Ascending aorta (tissue), 2 donors: ENCODE measurements at regions not wholly inside any gene's neighbourhood (a gene's known extent, or its start where the extent isn't known, plus 50 kb on each side); places are given as distances from the start of the nearest gene placed in this dataset.

Experiments used
- DNase-seq, 2 donors: peaks; one replicate each; pipeline ENCODE4 v3.0.0-alpha.2; 2019; ENCODE audit warnings: low spot score in 2 of 2
- H3K27ac ChIP-seq, 2 donors: fragments of 200-600 bp; sonication (generic); one replicate each; pipeline ENCODE4 v1.5.1; 2016 to 2017; ENCODE audit warnings: mild to moderate bottlenecking in 1 of 2
- H3K27me3 ChIP-seq: fragments of 200-600 bp; sonication (generic); one replicate; pipeline ENCODE4 v1.5.1; 2017
- H3K36me3 ChIP-seq, 2 donors: fragments of 200-600 bp; sonication (generic); one replicate each; pipeline ENCODE4 v1.5.1; 2016
- H3K4me1 ChIP-seq, 2 donors: fragments of 200-600 bp; sonication (generic); one replicate each; pipeline ENCODE4 v1.5.1; 2016 to 2017; ENCODE audit warnings: mild to moderate bottlenecking in 1 of 2
- H3K4me3 ChIP-seq, 2 donors: fragments of 200-600 bp; sonication (generic); one replicate each; pipeline ENCODE4 v1.5.1; 2016 to 2017; ENCODE audit warnings: mild to moderate bottlenecking in 1 of 2
- H3K9me3 ChIP-seq, 2 donors: fragments of 200-600 bp; sonication (generic); one replicate each; pipeline ENCODE4 v1.5.1; 2016
- intact Hi-C: fragments of 100-400 bp; cut with DNase I; formaldehyde crosslinking; loops from one replicate; pipeline ENCODE4 v1.15.1; 2023
- TF ChIP-seq, protein P1 (sequence below), 3 experiments: fragments of 200-600 bp in 2 of 3; fragments of 450-650 bp in 1 of 3; sonication (generic) in 2 of 3; IDR thresholded peaks; one replicate each; pipeline ENCODE4 v1.5.1; 2016 to 2019; ENCODE audit warnings: antibody characterized with exemption in 3 of 3, mild to moderate bottlenecking in 1 of 3, moderate library complexity in 1 of 3

DNA sequence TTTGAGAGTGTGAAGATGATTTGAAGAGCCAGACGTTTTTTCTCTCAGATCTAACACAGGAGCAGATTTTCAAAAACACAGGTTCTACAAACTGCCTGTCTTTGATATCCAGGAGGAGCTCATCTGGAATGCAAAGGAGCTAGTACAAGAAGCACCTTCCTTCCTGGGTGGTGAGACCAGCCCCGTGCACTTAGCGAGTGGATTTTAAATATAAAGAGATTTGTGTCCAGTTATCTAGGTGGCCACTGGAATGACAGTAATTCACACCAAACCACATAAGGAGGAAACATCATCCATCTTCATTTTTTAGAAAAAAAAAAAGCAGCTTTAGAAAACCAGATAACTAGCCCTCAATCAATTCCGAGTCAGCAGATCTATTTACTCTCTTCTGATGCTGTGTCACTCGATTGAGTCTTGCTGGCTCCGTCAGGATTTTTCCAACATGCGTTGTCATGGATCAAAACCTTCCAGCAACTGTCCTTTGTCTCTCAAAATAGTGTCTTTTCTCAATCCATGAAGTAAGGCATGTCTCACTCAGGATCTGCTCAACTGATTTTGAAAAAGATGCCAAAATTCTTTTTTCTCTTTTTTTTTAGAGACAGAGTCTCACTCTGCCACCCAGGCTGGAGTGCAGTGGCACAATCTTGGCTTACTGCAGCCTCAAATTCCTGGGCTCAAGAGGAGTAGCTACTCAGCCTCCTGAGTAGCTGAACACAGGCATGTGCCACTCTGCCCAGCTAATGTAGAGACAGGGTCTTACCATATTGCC, 451.2 kb upstream of the PSMD7 start:
- Histone ChIP-seq H3K9me3 (no peaks in the 10 kb centered on the region), H3K27ac (no peak overlapping the region), H3K4me3 (no peak overlapping the region), H3K4me1 (no peaks in the 10 kb centered on the region), H3K36me3 (no peaks in the 10 kb centered on the region), H3K27me3 (no peaks in the 10 kb centered on the region)
- TF ChIP-seq, protein P1, sequence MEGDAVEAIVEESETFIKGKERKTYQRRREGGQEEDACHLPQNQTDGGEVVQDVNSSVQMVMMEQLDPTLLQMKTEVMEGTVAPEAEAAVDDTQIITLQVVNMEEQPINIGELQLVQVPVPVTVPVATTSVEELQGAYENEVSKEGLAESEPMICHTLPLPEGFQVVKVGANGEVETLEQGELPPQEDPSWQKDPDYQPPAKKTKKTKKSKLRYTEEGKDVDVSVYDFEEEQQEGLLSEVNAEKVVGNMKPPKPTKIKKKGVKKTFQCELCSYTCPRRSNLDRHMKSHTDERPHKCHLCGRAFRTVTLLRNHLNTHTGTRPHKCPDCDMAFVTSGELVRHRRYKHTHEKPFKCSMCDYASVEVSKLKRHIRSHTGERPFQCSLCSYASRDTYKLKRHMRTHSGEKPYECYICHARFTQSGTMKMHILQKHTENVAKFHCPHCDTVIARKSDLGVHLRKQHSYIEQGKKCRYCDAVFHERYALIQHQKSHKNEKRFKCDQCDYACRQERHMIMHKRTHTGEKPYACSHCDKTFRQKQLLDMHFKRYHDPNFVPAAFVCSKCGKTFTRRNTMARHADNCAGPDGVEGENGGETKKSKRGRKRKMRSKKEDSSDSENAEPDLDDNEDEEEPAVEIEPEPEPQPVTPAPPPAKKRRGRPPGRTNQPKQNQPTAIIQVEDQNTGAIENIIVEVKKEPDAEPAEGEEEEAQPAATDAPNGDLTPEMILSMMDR (IDR thresholded peaks at IDR 0.05), result no peak
- intact Hi-C loops, result no loop called here
- no peak for DNase-seq

DNA sequence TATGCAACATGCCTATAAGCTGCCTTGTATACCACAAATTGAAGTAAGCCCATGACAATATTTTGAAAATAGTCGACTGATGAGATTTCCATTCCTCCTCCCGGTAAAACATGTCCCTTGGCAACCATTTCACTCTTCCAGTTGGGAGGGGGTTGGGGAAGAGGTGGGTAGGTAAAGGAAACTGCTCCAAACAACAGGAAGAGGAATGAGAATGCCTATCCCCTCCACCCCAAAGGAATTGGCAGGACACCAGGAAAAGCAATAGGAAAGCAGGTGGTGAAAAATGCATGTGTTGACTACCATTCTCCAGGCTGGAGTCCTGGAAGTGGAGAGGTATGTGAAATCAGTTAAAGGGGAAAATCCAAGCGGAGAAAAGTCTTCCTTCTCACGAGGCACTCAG, 455.9 kb upstream of the PSMD7 start:
- no peak overlapping the region for H3K4me3 ChIP-seq
- H3K27me3 ChIP-seq, result no peaks in the 10 kb centered on the region
- DNase-seq, result no peak
- no peaks in the 10 kb centered on the region for H3K36me3 ChIP-seq
- H3K9me3 ChIP-seq, result no peaks in the 10 kb centered on the region
- intact Hi-C loops, result no loop called here
- no peak overlapping the region for H3K27ac ChIP-seq
- TF ChIP-seq, protein P1 (IDR thresholded peaks at IDR 0.05), result no peak
- no peaks in the 10 kb centered on the region for H3K4me1 ChIP-seq

DNA sequence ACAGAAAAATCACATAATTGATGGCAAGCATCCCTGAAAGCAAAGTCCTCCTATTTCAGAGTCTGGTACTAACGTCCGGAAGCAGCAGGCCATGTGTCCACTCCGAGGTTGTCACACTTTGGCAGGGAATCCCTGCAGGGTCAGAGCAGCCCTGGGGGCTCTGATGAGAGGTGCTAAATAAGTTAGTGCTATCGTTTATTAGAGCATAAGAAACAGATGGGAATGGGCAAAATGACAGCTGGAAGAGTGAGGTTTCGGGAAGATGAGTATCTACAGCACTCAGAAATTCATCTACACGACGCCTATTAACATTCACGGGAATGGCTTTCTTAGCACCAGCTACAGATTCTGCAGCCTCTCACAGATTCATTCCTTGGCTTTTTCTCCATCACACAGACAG, 465.4 kb upstream of the PSMD7 start:
- Histone ChIP-seq H3K27me3 (no peaks in the 10 kb centered on the region), H3K4me3 (no peak overlapping the region), H3K36me3 (no peaks in the 10 kb centered on the region), H3K27ac (no peak overlapping the region), H3K4me1 (no peaks in the 10 kb centered on the region), H3K9me3 (no peaks in the 10 kb centered on the region)
- DNase-seq, result no peak
- TF ChIP-seq, protein P1 (IDR thresholded peaks at IDR 0.05), result no peak
- intact Hi-C loops, result no loop called here

DNA sequence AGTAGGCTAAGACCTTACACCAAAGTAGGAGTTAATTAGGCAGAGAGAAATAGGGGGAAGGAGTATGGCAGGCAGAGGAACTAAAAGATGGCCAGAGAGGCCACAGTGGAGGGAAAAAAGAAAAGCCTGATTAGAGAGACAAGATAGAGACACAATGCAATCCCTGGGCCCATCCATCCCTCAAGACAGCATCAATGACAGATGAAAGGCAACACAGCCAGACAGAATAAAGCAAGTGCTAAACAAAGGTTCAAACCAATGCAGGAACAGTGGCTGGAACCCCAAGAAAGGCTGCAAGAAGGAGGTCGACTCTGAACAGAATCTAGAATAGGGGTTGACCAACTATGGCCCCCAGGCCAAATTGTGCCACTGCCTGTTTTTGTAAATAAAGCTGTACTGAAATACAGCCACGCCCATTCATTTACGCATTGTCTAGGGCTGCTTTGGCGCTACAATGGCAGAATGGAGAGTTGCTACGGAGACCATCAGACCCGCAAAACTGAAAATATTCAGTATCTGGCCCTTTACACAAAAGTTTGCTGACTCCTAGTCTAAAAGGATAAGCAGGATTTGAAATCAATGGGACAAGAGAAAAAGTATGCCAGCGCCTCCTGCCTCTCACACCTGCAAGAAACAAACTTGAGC, 473.3 kb upstream of the PSMD7 start:
- intact Hi-C loops, result no loop called here
- Histone ChIP-seq H3K9me3 (peaks cover 0 to 7% of the 10 kb centered on the region in 2 donors), H3K4me1 (no peaks in the 10 kb centered on the region), H3K4me3 (no peak overlapping the region), H3K27me3 (no peaks in the 10 kb centered on the region), H3K27ac (no peak overlapping the region), H3K36me3 (no peaks in the 10 kb centered on the region)
- DNase-seq, result no peak
- TF ChIP-seq, protein P1 (IDR thresholded peaks at IDR 0.05), result no peak

DNA sequence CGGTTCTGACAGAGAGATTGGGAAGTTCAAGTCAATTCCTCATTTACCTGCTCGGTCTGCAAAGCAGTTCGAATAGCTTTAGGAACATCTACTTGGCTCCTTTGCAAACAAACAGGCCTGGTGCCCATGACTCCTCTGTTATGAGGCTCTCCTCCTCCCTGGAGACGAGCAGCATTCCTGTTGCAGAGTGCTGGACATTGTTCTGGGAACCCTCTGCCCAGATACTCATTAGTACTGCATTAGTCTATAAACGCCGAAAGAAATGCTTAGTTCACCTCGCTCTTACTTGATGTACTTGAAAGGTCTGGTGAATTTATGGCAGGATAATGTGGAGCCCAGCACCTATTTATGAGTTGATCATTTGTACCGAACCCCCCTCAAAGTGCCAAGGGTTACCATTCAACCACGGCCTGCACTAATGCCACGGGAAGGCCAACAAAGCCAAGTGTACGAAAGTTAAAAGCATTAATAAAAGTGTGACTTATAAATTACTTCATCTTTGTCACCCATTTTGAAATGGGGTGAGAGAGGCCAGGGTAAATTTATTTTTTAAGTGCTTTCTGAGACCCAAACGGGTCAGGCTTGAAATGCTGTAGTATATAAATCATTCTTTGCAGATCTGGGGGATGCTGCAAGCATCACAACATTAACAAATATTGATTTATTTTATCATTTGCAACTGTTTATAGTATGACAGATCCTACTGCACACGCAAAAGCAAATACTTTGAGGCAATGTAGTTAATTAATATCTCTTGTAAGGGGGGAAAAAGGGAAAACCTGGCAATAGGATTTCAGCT, 478.9 kb upstream of the PSMD7 start:
- intact Hi-C loops, result no loop called here
- Histone ChIP-seq H3K4me3 (no peak overlapping the region), H3K27me3 (no peaks in the 10 kb centered on the region), H3K27ac (no peak overlapping the region), H3K9me3 (peaks cover 0 to 7% of the 10 kb centered on the region in 2 donors), H3K4me1 (no peaks in the 10 kb centered on the region), H3K36me3 (no peaks in the 10 kb centered on the region)
- TF ChIP-seq, protein P1 (IDR thresholded peaks at IDR 0.05), result no peak
- DNase-seq, result no peak
